LHCN-M2 (cell line): ENCODE measurements at regions not wholly inside any gene's neighbourhood (a gene's known extent, or its start where the extent isn't known, plus 50 kb on each side); places are given as distances from the start of the nearest gene placed in this dataset.

Source experiments
- DNase-seq: peaks from one replicate; pipeline ENCODE4 v3.0.0-alpha.2; 2012; ENCODE audit warnings: low read depth

- no peak for DNase-seq
Measured at GRCh38 chr4:181582595-181582994, 660.6 kb upstream of the TENM3 start.

- DNase-seq = no peak
Measured at GRCh38 chr4:181588733-181589302, 654.4 kb upstream of the TENM3 start.

- peak; percentile 26 for DNase-seq
Measured at GRCh38 chr4:181592221-181592745, 650.9 kb upstream of the TENM3 start.

- DNase-seq = no peak
Measured at GRCh38 chr4:181593703-181594102, 649.5 kb upstream of the TENM3 start.

GRCh38 chr4:181594188-181594587, 649.0 kb upstream of the TENM3 start:
- DNase-seq = no peak

- no peak for DNase-seq
Measured at GRCh38 chr4:181595716-181596115, 647.5 kb upstream of the TENM3 start.

GRCh38 chr4:181597766-181598165, 645.4 kb upstream of the TENM3 start:
- DNase-seq = peak; percentile 81

- no peak for DNase-seq
Measured at GRCh38 chr4:181599134-181599533, 644.1 kb upstream of the TENM3 start.

GRCh38 chr4:181601103-181601502, 642.1 kb upstream of the TENM3 start:
- DNase-seq = no peak

- DNase-seq = no peak
Measured at GRCh38 chr4:181604546-181604945, 638.7 kb upstream of the TENM3 start.

- no peak for DNase-seq
Measured at GRCh38 chr4:181606300-181606699, 636.9 kb upstream of the TENM3 start.

GRCh38 chr4:181608181-181608580, 635.0 kb upstream of the TENM3 start:
- peak; percentile 4 for DNase-seq

- no peak for DNase-seq
Measured at GRCh38 chr4:181611033-181611711, 632.0 kb upstream of the TENM3 start.

- DNase-seq = no peak
Measured at GRCh38 chr4:181611946-181612600, 631.1 kb upstream of the TENM3 start.

GRCh38 chr4:181613200-181613599, 630.0 kb upstream of the TENM3 start:
- no peak for DNase-seq

- DNase-seq = no peak
Measured at GRCh38 chr4:181618038-181618618, 625.1 kb upstream of the TENM3 start.

- DNase-seq = no peak
Measured at GRCh38 chr4:181618896-181619295, 624.3 kb upstream of the TENM3 start.

- DNase-seq = no peak
Measured at GRCh38 chr4:181619651-181620050, 623.6 kb upstream of the TENM3 start.

- no peak for DNase-seq
Measured at GRCh38 chr4:181637186-181638105, 605.8 kb upstream of the TENM3 start.

- DNase-seq = no peak
Measured at GRCh38 chr4:181643466-181643865, 599.7 kb upstream of the TENM3 start.

- DNase-seq = no peak
Measured at GRCh38 chr4:181645489-181645888, 597.7 kb upstream of the TENM3 start.
